NCI-H146 treated with DMSO at 0.1 percent for 48 hours (cell line): ENCODE measurements at regions not wholly inside any gene's neighbourhood (a gene's known extent, or its start where the extent isn't known, plus 50 kb on each side); places are given as distances from the start of the nearest gene placed in this dataset.
"Not testable (repeated sequence)": the region's sequence is repeated elsewhere in the genome, so short reads cannot be mapped to it uniquely, and the experiment has no call there.

ENCODE experiments used
- DNase-seq: peaks from one replicate; lab custom pipeline; 2025; ENCODE audit not compliant: unreplicated experiment; lab: John Stamatoyannopoulos, UW

DNA sequence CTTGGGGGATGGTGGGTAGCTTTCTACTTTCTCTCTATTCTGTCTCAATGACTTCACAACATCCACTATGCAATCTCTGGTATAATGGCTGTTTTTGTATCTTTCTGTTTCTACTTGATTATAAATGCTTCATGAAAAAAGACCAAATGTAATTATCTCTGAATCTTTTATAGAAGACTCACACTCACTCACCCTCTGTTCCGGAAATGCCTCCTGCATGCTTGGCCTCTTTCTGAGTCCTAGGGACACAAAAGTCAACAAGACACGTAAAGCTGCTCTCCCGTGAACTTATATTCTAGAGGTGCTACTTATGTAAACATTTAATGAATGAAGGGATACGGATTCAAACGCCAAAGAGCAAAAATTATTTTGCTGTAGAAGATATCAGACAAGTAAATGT, 502.2 kb upstream of the SOX11 start:
- no peak for DNase-seq

DNA sequence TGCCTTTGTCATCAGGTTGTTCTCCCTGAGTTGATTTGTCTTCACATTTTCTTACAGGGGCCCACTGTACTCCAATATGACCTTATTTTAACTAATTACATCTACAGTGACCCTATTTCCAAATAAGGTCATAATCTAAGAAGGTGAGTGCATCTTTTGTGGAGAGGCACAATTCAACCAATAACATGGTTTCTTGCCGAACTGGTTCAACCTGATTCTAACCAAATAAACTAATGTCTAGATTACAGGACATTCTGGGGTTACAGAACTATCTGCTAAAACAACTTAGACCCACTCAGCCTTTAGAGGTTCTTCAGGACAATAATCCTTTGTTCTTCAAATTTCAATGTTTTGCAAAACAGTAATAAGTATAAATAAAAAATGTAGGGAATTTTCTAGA, 496.5 kb upstream of the SOX11 start:
- DNase-seq: no peak

DNA sequence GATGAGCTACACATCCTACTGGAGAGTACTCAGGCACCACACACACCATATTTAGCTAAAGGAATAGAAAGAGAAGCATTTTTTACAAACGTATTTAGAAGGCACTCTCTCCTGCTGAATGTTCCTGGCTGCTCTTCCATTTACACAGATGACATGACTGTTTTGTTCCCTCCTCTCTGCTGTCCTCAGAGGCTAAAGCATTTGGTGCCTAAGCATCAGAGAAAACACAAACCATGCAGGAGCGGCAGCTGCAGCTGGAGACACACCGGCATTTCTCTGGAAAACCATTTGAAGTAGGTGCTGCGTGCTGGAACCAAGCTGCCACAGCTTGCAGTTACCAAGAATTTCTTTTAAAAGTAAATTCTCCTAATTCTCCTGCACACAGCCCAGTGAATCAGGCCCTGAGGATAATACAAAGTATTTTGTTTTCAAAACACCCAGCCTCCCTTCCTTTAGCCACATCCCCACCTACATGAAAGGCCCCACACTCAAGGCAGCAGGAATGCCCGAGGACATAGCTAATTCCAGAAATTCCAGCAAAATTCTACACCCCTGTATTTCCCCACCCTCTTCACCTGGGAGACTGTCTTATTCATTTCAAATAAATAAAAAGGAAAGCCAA, 488.9 kb upstream of the SOX11 start:
- no peak for DNase-seq

DNA sequence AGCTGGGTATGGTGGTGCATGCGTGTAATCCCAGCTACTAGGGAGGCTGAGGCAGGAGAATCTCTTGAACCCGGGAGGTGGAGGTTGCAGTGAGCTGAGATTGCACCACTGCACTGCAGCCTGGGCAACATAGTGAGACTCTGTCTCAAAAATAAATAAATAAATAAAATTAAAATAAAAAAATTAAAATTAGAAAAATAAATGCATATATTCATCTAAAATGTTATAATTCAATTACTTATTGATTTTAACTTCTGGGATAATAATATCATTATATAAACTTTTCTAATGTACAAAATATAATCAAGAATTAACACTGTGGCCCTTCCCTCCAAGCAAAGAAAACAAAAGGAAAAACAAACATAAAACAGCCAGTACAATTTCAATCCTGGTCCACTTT, 485.4 kb upstream of the SOX11 start:
- not testable (repeated sequence) for DNase-seq

DNA sequence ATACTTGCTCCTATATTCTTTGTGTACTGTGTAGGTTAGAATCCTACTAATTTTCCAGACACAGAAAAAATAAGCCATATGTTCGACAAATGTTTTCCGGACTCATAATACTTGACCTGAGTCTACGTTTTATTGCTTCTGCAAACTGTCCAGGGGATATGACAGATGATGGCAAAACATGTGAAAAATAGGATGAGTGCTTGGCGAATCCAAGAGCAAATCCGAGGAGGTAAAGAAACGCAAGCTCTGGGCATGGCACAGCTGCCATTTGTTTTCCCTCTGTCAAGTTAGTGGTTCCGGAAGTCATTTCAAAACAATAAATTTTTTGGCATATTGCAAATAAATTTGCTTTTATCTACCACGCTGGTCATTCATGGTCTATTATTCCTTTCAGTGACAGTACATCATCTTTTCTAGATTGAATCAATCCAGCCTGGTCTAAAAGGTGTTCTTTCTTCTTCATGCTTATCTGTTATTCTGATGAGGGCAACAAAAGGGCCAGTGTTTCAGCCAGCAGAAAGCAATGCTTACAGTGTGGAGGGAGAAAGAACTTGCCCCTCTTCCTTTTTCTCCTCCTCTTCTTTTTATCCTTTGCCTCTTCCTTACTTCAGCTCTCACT, 476.1 kb upstream of the SOX11 start:
- no peak for DNase-seq

DNA sequence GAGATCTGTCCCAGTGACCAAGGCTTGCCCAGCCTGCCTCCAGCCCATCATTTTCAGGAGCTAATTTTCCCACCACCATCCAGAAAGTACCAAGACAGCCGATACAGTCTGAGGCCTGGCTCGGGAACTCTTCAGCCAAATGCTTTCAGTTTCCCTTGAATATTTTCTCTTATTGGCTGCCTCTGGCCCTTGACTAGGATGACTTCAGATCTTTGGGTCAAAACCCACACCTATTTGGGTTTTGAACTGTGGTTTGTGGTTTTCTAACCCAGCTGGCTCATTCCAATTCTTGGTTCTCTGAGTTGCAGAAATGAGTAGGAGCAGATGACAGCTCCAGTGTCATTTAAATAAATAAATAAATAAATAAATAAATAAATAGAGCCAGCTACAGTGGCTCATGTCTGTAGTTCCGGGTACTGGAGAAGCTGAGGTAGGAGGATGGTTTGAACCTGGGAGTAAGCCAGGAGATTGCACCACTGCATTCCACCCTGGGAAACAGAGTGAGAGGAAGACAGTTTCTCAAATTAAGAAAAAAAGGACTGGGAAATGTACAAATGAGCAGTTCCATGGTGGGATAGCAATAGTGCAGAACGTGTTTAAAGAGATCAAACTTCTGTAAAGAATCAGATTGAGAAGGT, 465.0 kb upstream of the SOX11 start:
- DNase-seq: no peak

DNA sequence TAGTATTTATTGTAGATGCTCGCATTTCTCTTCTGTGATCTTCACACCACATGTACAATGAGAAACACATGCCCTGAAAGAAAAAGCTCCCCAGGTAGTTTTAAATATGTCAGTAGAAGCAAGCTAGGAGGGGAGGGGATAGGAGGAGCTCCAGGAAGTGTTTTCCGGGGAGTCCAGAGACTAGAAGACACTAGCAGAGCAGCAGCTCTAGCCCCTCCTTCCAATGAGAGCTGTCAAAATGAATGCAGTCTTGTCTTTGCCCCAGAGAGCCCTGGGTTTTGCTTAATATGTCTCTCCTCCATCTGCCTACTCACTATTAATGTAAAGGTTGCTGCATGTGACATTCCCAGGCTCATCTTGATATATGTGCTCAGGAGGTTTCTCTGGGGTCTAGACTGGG, 462.6 kb upstream of the SOX11 start:
- DNase-seq: no peak

DNA sequence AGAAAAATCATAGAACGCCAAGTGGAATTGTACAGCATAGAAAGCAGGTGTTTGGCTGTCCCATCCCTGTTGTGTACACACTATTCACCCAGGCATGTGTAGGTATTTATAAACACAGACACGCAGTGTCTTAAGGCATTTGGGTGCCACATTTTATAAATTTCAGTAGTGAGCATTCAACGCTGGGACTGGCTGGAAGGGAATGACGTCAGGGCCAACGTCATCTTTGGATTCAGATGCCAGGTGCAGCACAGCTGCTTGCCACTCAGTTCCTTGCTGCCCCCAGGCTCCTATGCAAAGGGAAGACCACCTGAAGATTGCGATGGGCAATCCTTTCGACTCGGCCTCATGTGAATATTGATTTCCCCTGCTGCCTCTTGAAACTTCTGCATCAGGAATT, 461.7 kb upstream of the SOX11 start:
- DNase-seq: no peak

DNA sequence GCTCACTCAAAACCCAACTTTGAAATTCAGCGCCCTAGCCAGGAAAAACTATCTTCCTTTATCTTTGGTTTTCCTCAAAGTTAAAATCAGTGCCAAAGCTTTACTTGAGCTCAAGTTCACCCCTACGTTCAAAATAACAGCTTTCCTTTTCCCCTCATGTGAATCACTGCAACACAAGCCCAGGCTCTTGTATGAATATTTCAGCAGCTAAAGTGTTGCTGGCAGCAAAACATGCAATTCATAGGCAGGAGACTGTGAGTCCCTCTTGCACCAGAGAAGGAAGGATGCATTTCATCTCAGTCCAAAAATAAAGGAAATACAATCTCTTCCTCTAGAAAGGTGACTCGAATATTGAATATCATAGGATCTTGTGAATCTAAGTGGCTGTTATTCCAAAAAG, 461.3 kb upstream of the SOX11 start:
- no peak for DNase-seq

DNA sequence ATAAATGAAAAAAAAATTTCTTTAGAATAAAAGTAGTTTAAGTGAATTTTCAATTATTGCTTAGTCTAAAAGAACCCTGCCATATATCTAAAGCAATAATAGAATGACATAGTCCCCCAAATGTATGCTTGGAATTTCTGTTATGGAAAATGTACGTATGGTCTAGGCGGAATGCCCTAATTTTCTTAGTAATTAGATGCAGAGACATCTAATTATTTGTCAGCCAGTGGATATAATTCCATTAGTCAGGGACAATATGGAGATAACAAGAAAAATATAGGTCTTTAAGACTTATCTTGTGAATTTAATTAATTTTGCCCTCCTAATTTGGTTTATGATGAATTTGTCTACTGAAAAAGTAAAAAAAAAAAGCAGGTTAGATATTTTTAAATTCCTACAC, 460.9 kb upstream of the SOX11 start:
- DNase-seq: no peak

DNA sequence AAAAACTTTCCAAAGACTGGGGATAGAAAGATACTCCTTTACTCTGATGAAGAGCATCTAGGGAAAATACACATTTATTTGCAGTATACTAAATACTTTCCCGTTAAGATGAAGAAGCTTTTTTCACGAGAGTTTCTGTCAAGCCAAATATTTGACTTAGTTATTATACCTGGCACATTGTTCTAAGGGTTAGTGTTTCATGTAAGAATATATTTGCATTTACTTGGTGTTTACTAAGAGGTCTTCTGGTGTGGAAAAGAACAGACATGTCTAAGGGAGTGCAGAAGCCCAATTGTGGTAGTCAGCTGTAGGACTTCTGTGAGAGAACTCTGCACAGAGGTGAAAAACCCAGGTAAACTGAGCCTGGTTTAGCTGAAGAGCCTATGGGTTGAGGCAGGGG, 457.6 kb upstream of the SOX11 start:
- no peak for DNase-seq

DNA sequence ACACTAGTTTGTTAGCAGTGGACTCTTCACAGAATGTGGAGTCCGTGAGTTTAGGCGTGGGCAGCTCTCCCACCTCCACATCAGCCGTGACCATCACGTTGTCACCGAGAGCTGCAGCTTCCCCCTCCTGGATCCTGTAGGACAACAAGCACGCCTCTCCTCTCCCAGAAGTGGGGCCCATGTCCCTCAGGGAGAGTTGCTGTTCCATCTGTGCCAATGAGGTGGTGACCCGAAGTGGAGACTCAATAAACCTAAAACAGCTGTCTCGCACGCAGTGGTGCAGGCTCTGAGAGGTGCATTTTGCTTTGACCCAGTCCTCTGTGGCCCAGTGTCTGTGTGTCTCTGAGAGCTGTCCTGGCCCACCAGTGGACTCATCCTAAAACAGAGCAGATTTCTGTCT, 456.5 kb upstream of the SOX11 start:
- DNase-seq: no peak

DNA sequence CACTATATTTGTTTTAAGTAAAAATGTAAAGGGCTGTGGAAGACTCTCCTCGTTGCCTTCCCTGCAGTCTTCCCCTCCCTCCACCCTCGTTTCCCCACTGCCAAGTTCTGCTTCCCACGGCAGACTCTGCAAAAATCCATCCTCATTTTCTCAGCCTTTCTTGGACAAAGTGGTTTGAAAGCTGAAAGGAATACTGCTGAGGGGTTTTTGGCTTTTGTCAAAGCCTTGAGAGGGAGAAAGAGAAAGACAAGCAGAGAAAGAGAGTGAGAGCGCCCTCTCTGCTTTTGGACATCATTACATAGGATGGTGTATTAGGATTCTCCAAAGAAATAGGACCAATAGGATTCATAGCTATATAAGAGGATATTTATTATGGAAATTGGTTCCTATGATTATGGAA, 455.9 kb upstream of the SOX11 start:
- DNase-seq: no peak

DNA sequence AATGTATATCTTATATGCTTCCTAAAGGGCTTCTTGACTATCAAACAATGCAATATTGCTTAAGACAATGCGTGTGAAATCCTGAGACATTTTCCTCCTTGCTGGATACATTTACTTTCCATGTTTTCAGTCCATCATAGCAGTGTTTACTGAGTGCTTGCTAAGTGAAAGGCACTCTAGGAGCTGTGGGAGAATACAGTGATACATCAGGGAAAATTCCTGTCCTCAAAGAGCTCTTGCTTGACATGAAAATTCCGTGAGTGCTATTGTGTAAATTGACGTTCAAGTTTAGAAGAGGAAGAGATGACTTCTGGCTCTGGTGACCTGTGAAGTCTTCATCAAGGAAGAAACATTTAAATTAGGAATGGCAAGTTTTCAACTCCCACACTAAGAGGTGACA, 449.4 kb upstream of the SOX11 start:
- DNase-seq: no peak

DNA sequence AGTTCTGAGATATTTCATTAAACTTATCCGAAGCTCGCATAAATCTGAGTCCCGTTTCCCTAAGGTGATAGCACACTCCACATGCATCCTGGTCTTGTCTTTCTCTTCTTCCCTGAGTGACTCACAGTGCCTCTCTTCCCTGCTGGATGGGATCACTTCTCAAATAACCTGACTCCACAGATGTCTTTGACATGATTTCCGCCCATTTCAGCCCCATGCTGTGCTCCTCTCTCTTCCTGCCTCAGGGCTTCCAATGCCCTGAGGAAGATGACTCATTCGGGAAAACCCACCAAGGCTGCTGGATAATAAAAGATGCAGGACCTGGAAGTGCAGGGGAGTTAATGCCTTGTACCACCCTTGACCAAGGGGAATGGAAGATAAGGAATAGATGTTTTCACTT, 441.7 kb upstream of the SOX11 start:
- DNase-seq: peak; percentile 66

DNA sequence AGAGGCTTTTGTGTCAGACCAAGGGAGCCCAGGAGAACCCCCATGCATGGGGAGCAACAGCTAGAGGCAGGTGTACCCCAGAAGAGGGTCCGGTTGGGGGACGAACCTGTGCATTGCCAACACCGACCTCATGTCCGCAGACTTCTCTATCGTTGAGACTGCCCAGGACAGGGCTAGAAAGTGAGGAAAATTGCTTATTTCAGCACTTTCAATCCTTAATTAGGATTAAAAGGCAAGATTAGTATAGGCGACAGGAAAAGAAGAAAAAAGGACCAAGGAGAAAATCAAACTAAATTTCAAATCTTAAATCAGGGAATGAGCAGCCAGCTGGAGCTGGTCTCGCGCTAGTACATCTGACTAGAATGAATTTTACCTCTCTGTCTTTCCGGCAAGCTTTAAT, 438.9 kb upstream of the SOX11 start:
- DNase-seq: no peak

DNA sequence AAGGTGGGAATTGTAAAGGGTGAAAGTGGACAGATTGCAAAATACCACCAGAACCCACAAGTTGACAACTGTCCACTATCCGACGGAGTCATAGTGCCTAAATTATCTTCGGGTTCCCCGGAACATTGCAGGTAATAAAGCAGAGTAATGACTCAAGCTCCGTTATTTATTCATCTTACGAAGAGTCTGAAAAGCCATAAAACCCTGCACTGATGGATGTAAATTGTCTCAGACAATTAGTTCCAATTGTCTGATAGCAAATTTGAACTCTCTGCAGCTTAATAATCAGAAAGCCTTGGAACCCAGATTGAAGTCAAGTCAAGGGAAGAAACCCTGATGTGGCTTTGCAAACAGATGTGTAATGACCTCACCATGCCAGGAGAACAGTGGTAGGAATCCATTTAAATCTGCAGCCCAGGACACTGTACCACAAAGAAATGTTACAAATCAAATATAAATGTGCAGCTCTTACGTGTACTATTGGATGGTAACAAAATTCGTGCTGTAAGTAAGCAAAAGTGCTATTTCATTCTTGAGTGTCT, 437.3 kb upstream of the SOX11 start:
- DNase-seq: no peak

DNA sequence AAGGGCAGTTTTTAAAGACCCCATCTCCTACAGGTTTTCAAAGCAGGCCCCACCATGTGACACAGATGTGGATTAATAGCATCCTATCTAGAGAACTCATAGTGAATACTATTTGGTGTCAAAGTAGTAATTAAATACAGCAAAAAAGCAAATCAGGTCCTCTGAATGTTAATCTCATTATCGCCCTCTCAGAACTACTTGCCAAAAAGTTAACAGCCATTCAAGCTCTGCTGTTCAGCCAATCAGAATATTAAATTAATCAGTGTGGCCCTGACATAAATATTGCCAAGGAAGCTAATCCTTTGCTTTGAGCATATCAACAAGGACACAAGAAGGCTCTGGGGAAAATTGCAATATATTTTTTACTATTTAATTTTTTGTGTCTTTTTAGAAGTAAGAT, 428.9 kb upstream of the SOX11 start:
- no peak for DNase-seq

DNA sequence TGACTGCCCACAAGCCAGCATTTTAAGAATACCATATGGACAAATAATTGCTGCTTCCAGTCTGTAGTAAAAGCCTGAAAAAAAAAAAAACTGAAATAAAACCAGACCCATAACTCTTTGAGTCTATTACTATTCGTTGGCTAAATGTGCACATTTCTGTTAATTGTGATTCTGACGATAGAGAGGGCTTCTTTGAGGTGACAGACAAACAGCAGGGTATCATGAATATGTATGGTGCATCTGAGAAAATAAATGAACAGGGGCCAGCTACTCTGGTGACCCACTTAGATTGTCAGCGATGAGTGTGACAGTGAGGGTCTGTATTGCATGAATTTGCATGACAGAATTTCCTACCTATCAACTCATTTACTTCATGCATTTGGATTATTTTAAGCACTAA, 427.8 kb upstream of the SOX11 start:
- DNase-seq: no peak

DNA sequence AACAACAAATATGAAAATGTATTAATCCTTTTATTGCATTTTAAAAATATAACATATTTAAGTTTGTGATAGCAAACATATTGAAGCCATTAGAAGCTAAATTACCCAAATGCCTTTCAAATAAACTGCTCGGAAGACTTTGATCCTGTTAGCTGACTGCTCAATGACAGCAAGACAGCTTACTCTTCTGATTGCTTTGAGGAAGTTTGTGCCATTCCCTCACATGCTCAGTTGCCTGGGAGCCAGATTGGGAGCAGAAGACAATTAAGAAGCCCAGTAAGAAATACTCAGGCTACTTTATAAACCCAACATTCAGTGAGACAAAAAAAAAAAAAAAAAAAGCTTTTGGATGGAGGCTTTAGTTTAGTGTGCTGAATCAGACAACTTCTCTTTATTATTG, 407.1 kb upstream of the SOX11 start:
- DNase-seq: no peak

DNA sequence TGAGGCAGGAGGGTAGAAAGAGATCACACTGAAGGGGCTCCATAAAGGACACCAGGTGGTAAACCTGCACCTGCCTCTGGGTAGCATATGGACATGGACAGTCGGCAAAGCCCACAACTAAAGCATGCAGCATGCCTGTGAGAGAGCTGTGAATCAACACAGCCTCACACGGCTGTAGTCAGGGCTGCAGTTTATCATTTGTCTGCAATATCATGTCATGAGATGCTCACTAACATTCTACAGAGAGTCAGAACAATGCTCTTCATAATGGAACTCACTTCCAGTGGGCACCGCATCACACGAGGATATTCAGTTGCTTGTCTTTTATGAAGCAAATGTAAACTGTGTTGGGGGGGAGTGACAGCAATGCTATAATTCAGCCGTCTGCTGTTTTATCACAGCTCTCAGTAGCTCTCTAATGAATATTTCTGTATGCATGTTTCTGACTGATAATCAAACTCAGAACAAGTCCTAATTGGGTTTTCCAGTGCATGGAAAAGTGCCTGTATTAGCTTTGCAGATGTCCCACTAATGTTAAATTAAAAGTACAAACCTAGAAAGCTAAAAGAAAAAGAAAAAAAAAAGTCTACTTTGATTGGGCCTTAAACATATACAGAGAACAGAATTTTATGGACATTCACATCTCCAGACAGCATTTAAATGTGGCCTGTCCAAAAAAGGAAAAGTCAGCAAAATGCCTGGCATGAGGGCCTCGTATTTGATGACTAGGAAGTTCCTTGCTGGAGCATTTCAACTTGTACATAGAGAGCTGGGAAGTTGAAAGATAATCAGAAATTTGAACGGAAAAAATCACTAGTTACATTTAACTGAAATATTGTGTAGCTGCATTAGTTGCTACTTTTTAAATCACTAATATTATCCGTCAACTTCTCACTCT, 406.1 kb upstream of the SOX11 start:
- DNase-seq: peak; percentile 34
